Osteoblast (primary cell): ENCODE measurements at regions not wholly inside any gene's neighbourhood (a gene's known extent, or its start where the extent isn't known, plus 50 kb on each side); places are given as distances from the start of the nearest gene placed in this dataset.

Experiments
- DNase-seq: peaks from one replicate; pipeline ENCODE4 v3.0.0; 2011; ENCODE audit warnings: low spot score, mixed read lengths; ENCODE audit not compliant: insufficient read length; ENCODE audit errors: missing footprints
- H2AFZ ChIP-seq: 2 replicates; pipeline ENCODE4 v1.6.0; 2011; ENCODE audit warnings: mild to moderate bottlenecking, low read length
- H3K27ac ChIP-seq: 2 replicates; pipeline ENCODE4 v1.5.1; 2011; ENCODE audit warnings: mild to moderate bottlenecking, low read depth, low read length, moderate library complexity
- H3K27me3 ChIP-seq: 2 replicates; pipeline ENCODE4 v1.6.0; 2012; ENCODE audit warnings: mild to moderate bottlenecking, control low read depth, inconsistent platforms, low read length, moderate library complexity; ENCODE audit not compliant: insufficient read depth
- H3K36me3 ChIP-seq: 2 replicates; pipeline ENCODE4 v1.5.1; 2011; ENCODE audit warnings: mild to moderate bottlenecking, low read length, control low read depth, moderate library complexity; ENCODE audit not compliant: insufficient read depth
- H3K4me1 ChIP-seq: 2 replicates; pipeline ENCODE4 v1.5.1; 2011; ENCODE audit warnings: mild to moderate bottlenecking, low read length, control low read depth, moderate library complexity; ENCODE audit not compliant: insufficient read depth
- H3K4me2 ChIP-seq: 2 replicates; pipeline ENCODE4 v1.6.0; 2011; ENCODE audit warnings: mild to moderate bottlenecking, low read length; ENCODE audit not compliant: insufficient read depth
- H3K4me3 ChIP-seq: fragments of 200-600 bp; sonication (generic); 3 replicates; pipeline ENCODE4 v1.5.1; 2012; ENCODE audit warnings: mild to moderate bottlenecking, low read length, inconsistent platforms; ENCODE audit not compliant: insufficient read depth
- H3K79me2 ChIP-seq: 2 replicates; pipeline ENCODE4 v1.6.0; 2012; ENCODE audit warnings: mild to moderate bottlenecking, low read length, control low read depth, inconsistent platforms; ENCODE audit not compliant: insufficient read depth
- H3K9me3 ChIP-seq: 2 replicates; pipeline ENCODE4 v1.5.1; 2011; ENCODE audit warnings: low read depth, low read length, control low read depth
- H4K20me1 ChIP-seq: 2 replicates; pipeline ENCODE4 v1.6.0; 2012; ENCODE audit warnings: mild to moderate bottlenecking, low read length, control low read depth; ENCODE audit not compliant: insufficient read depth
- CTCF ChIP-seq: IDR thresholded peaks from 2 replicates; pipeline ENCODE4 v1.5.1; 2011; ENCODE audit warnings: mild to moderate bottlenecking, low read depth, low read length, moderate library complexity; ENCODE audit errors: extremely low read depth

DNA sequence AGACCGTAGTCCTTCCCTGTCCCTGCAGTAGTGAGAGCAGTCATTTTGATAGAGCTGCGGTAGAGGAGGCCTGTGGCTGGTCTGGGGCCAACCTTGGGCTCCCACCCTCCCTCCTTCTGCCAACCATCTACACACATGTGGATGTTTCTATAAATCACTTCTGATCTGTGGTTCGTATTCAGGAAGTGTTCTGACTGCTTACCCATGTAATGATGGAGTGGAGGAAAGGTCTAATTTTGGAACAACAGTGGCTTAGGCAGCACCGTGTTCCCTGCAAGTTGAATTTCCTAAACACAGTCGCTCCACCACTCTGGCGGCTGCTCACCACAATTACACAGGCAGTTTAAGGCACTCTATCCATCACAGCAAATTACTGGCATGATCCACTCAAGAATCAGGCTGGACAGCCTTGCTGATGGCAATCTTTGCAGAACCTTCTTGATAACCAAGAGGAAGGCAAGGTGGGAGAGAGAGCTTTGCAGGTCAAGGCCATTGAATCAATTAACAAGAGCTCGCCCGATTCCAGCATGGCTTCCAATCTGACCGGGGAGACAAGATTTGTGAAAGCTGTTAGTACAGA lies 104.7 kb upstream of the VEPH1 start:
- H3K27me3 ChIP-seq = no peaks in the 10 kb centered on the region

GRCh38 chr3:157606852-157607197 lies 103.6 kb upstream of the VEPH1 start:
- H3K27me3 ChIP-seq = no peaks in the 10 kb centered on the region
- peak; percentile 0 for TF ChIP-seq CTCF
- H3K27ac ChIP-seq = no peak overlapping the region
- no peaks in the 10 kb centered on the region for H3K79me2 ChIP-seq
- peak overlapping the region; percentile 20 for H3K4me3 ChIP-seq
- DNase-seq = no peak
- H3K4me1 ChIP-seq = no peaks in the 10 kb centered on the region
- H3K9me3 ChIP-seq = no peaks in the 10 kb centered on the region
- H4K20me1 ChIP-seq = no peaks in the 10 kb centered on the region
- peak overlapping the region; percentile 66 for H2AFZ ChIP-seq
- H3K4me2 ChIP-seq = peak overlapping the region; percentile 59
- H3K36me3 ChIP-seq = no peaks in the 10 kb centered on the region

More for the DNA sequence above, 104.7 kb upstream of the VEPH1 start:
- no peak for DNase-seq
- no peak overlapping the region for H3K4me2 ChIP-seq
- TF ChIP-seq CTCF = no peak
- no peaks in the 10 kb centered on the region for H3K4me1 ChIP-seq
- H3K27ac ChIP-seq = no peak overlapping the region
- H2AFZ ChIP-seq = peak overlapping the region; percentile 7
- no peak overlapping the region for H3K4me3 ChIP-seq
- H4K20me1 ChIP-seq = no peaks in the 10 kb centered on the region
- H3K9me3 ChIP-seq = no peaks in the 10 kb centered on the region
- H3K36me3 ChIP-seq = no peaks in the 10 kb centered on the region
- H3K79me2 ChIP-seq = no peaks in the 10 kb centered on the region

GRCh38 chr3:157606011-157606851 lies 103.0 kb upstream of the VEPH1 start:
- H3K36me3 ChIP-seq = no peaks in the 10 kb centered on the region
- no peaks in the 10 kb centered on the region for H3K9me3 ChIP-seq
- peak overlapping the region; percentile 59 for H3K4me2 ChIP-seq
- peak overlapping the region; percentile 66 for H2AFZ ChIP-seq
- no peak overlapping the region for H3K27ac ChIP-seq
- no peaks in the 10 kb centered on the region for H3K4me1 ChIP-seq
- H3K4me3 ChIP-seq = peak overlapping the region; percentile 20
- peak; percentile 91 for TF ChIP-seq CTCF
- no peaks in the 10 kb centered on the region for H3K79me2 ChIP-seq
- no peaks in the 10 kb centered on the region for H3K27me3 ChIP-seq
- H4K20me1 ChIP-seq = no peaks in the 10 kb centered on the region
- peak; percentile 78 for DNase-seq

DNA sequence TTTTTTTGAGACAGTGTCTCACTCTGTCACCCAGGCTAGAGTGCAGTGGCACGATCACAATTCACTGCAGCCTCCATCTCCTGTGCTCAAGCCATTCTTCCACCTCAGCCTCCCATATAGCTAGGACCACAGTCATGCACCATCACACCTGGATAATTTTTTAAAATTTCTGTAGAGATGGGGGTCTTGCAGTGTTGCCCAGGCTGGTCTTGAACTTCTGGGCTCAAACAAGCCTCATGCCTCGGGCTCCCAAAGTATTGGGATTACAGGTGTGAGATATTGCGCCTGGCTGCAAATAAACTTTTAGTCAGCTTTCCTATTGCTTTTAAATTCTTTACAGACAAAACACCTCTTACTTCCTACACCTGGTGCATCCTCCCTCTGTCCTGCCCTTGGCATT lies 102.1 kb upstream of the VEPH1 start:
- no peaks in the 10 kb centered on the region for H3K9me3 ChIP-seq
- H3K79me2 ChIP-seq = no peaks in the 10 kb centered on the region
- no peaks in the 10 kb centered on the region for H3K27me3 ChIP-seq
- DNase-seq = no peak
- no peak for TF ChIP-seq CTCF
- H3K27ac ChIP-seq = no peak overlapping the region
- no peaks in the 10 kb centered on the region for H3K36me3 ChIP-seq
- no peaks in the 10 kb centered on the region for H3K4me1 ChIP-seq
- no peaks in the 10 kb centered on the region for H4K20me1 ChIP-seq
- H3K4me3 ChIP-seq = no peak overlapping the region
- no peak overlapping the region for H3K4me2 ChIP-seq
- H2AFZ ChIP-seq = no peak overlapping the region
